SW 1271 (cell line): ENCODE measurements at regions not wholly inside any gene's neighbourhood (a gene's known extent, or its start where the extent isn't known, plus 50 kb on each side); places are given as distances from the start of the nearest gene placed in this dataset.

Experiments
- DNase-seq, 2 experiments: peaks; one replicate each; lab custom pipeline; 2025; lab: John Stamatoyannopoulos, UW

DNA sequence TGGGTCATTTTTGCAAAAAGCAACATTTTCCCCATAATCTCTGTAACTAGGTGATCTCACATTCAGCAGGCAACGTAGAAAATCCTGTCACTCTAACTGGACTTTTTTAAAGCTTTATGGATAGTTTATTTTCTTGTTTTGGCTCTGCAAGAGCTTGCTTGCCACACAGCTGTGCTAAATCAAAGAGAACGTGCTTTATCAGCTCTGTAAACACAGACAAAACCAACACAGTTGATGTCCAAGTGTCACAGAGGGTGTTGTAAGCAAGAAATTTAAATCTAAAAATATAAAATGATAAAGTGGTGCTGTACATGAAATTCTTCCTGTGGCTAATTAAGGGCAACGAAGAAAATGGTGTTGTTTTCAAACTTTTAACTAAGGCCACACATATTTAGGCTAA, 97.5 kb upstream of the STAC start:
- DNase-seq, result no peak

DNA sequence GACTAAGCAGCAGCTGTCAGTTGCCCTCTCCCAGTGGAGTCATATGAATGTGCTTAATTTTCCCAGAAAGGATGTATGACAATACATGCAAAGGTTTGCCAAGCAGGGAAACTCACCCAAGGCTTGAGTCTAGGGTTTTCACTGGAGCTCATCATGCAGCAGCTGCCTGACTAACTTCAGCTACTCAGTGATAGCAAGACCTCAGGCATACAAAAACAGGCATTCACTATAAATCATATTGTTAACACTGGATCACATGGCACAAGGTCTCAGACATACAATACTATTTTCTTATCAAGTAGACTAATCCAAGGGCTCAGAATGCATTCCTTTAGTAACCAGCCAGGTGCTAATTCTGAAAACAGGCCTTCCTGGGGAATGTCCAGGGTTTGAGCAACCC, 85.0 kb upstream of the STAC start:
- no peak for DNase-seq

DNA sequence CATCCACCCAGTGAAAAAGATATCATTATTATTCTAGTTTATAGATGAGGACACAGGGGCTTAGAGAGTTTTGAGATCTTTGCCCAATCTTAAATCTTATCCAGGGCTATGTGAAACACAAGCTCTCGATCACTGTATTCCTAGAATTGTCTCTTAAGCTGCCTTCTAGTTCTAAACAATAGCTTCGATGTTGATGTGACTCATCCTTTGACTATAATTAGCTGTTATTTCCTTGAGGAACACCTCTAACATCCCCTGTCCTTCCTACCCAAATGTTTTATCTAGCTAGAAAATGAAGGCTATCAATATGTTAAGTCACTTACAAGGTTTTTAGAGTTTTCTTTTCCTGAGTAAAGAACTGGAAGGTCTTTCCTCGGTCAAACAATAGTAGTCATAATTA, 83.1 kb upstream of the STAC start:
- DNase-seq, result no peak

DNA sequence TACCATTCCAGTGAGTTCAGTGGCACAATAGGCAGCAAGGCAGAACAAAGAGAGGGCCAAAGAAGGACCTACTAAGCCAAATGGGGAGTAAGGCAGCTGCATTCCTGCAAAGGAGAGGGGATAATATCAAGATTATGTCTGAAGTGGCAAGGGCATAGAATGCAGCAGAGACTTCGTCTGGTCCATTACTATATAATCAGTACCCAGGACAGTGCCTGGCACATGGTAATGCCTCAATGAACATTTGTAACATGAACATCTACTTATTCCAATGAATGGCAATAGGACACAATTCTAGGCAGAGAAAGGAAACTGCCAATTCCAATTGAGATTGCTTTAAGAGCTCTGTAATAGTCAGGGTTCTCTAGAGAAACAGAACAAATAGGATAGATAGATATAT, 82.1 kb upstream of the STAC start:
- DNase-seq, result no peak

DNA sequence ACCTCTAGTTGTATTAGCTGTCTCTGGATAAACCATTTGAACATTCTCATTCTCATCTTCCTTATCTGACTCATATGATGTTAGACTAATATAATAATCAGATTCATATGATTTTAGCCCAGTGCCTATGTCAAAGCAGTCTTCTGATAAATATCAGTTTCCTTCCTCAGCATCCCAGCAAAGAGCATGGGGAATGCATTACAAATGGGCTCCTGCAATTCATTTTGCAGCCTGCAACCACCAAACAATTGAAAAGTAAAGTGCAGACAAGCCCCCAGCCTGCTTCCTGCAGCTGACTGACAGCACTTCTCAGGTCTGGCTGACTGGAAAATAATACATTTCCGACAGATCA, 78.2 kb upstream of the STAC start:
- DNase-seq, result no peak

DNA sequence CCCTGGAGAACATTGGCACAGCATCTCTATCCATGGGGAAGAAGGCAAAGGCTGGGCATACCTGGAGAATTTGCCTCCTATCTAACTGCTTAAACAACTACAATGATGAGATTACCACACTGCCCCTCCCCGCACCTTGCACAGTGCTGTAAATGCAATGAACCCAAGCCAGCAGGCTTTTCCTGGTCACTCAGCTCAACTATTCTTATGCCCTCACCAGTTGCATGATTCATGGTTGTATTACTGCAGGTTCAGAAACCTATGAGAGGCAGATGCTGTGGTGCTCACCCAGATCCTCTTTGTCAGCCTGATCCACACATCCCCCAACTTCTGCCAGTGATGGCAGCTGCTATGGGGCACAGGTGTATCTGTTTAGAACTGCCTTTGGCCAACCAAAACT, 77.7 kb upstream of the STAC start:
- no peak for DNase-seq

DNA sequence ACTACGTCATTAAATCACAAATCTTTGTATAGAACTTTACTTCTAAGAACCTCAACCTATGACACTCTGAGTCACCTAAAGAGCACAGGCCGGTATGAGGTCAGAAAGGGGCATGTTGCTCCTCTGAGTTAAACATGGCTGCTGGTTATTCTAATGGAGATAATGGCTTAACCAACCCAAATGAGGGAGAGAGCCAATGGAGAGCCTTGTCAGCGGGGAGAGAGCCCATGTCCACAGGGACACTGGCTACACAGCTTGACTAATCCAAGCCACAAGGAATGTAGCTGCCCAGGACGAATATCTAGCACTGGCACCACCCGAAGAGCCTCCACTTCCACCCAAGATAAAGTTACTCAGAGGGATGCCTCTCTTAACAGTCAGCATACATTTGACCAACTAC, 77.0 kb upstream of the STAC start:
- no peak for DNase-seq

DNA sequence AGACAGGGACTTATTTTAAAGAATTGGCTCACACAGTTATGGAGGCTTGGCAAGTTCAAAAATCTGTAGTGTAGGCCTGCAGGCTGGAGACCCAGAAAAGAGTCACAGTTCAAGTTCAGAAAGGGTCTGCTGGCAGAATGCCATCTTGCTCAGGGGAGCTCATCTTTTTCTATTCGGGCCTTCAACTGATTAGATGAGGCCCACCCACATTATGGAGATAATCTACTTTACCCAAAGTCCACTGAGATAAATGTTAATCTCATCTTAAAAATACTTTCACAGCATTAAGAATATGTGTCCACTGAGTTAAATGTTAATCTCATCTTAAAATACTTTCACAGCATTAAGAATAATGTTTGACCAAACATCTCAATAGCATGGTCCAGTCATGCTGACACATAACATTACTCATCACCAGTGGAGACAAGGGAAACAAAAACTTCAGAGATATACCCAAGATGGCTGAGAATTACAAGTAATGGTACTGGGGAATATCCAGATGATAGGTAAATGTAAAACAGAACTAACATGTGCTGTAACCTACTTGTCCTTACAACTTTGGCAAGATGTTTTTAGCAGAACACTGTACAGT, 74.3 kb upstream of the STAC start:
- DNase-seq, result no peak

DNA sequence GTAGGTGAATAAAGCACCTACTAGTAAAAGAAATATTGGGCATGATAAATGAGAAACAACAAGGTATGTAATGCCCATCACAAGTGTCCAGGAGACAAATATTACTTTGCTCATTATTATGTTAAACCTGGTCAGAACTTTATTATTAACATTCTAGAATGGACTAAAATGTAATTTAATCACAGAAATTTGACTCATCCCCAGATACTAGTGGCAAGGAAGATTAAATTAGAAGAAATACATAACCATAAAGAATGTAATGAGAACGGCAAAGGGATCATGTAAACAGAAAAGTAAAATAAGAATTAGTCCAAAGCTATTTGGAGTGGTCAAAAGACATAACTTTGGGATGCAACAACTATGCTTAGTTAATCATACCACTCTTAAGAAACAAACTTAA, 71.2 kb upstream of the STAC start:
- no peak for DNase-seq

DNA sequence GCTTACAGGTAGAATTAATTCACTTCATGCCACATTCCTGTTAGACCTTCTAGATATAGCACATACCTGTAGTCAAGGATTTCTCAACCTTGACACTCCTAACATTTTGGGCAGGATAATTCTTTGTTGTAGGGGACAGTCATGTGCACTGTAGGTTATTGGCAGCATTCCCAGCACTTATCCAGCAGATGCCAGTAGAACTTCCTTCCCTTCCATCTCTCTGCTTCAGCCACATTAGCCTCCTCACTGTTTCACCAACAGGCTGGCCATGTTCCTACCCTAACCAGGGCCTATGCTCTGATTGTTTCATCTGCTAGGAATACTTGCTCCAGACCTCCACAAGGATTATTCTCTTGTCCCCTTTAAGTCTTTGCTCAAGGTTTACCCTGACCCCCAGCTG, 68.0 kb upstream of the STAC start:
- DNase-seq, result peak in 1 of 2 experiments; percentile 39

DNA sequence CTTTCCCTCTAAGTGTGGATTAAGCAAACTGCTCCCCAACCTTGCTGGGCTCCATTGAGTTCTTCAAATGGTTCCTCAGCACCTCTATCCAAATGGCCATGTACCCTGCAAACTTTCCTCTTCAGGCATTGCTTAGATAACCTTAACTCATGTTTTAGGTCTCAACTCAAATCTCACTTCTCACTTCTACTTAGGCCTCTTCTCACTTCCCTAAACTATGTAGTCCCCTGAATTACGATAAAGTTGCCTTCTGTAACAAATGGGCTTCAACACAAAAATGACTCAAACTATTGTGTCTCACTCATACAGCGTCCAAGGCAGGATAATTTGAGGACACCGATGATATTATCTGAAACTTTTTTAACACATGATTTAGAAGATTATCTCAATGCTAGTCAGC, 62.4 kb upstream of the STAC start:
- no peak for DNase-seq

DNA sequence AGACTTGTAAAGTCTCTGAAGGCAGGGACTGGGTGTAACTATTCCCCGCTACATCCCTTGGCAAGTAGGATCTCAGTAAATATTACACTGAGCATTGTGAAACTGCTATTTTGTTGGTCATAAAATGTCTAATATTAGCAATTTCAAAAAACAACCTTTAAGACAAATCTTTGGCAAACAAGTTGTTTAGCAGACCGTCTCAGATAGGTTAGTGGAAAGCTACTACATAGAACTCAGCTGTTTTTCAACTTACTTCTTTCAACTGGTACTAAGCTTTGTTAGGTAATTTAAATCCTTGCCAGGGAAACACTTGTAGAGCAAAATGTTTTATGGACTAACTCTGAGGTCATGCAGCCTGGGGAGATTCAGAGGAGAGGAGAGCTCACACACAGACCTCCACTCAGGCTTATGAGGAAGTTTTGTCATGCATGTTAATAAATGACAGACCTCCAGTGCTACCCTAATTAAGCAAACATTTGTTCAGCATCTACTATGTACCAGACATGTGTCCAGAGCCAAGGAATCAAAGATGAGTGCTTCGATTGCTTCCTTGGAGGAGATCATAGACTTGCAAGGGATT, 61.6 kb upstream of the STAC start:
- DNase-seq, result no peak

DNA sequence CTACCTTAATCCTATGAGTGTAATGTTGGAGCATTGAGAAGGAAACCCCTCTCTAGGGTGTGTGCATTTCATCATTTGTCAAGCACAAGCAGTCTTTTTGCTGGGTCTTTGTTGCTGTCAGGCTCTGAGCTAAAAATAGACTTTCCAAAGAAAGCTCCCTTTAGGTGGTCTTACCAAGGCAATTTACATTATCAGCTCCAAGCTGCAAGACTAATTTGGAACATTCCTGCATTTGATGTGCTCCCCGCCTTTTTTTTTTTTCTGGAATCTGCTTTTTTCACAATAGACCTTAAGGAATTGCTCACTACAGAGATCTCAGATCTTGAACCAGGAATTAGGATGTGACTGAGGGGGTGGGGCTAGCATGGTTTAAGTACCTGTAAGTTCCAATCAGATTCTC, 60.6 kb upstream of the STAC start:
- no peak for DNase-seq
